Neural progenitor cell (in vitro differentiated cells): ENCODE measurements at regions not wholly inside any gene's neighbourhood (a gene's known extent, or its start where the extent isn't known, plus 50 kb on each side); places are given as distances from the start of the nearest gene placed in this dataset.

ENCODE experiments used
- EZH2 ChIP-seq: fragments of 200-600 bp; sonication (generic); IDR thresholded peaks from 2 replicates; pipeline ENCODE4 v1.6.1; 2017; ENCODE audit warnings: antibody characterized with exemption, mild to moderate bottlenecking, moderate library complexity
- EZH2phosphoT487 ChIP-seq: fragments of 200-600 bp; sonication (generic); IDR thresholded peaks from 2 replicates; pipeline ENCODE4 v1.6.1; 2017; ENCODE audit warnings: antibody characterized with exemption
- TF ChIP-seq, protein P1 (sequence below): fragments of 200-600 bp; sonication (generic); IDR thresholded peaks from 2 replicates; pipeline ENCODE4 v1.5.1; 2017; ENCODE audit warnings: antibody characterized with exemption, mild to moderate bottlenecking

DNA sequence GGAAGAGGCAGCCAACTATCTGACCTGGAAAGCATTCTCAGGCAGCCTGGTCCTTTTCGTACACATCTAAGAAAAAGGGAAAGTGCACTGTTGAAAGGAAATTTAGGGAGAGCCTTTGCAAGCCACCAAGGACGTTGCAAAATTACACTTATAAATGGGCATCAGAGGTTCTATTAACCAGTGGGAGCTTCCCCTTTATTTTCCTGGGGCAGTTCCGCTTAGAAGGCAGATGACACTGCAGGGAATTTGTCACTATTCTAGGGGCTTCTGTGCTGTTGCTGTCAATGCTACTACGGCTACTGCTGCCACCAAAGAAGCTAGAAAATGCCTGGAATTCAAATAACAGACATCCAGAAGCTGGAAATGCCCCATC, 79.6 kb upstream of the AUTS2 start:
- TF ChIP-seq, protein P1, sequence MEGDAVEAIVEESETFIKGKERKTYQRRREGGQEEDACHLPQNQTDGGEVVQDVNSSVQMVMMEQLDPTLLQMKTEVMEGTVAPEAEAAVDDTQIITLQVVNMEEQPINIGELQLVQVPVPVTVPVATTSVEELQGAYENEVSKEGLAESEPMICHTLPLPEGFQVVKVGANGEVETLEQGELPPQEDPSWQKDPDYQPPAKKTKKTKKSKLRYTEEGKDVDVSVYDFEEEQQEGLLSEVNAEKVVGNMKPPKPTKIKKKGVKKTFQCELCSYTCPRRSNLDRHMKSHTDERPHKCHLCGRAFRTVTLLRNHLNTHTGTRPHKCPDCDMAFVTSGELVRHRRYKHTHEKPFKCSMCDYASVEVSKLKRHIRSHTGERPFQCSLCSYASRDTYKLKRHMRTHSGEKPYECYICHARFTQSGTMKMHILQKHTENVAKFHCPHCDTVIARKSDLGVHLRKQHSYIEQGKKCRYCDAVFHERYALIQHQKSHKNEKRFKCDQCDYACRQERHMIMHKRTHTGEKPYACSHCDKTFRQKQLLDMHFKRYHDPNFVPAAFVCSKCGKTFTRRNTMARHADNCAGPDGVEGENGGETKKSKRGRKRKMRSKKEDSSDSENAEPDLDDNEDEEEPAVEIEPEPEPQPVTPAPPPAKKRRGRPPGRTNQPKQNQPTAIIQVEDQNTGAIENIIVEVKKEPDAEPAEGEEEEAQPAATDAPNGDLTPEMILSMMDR, result no peak
- TF ChIP-seq EZH2, result no peak
- TF ChIP-seq EZH2phosphoT487, result no peak
